ENCODE measurements at regions not wholly inside any gene's neighbourhood (a gene's known extent, or its start where the extent isn't known, plus 50 kb on each side); places are given as distances from the start of the nearest gene placed in this dataset.

DNA sequence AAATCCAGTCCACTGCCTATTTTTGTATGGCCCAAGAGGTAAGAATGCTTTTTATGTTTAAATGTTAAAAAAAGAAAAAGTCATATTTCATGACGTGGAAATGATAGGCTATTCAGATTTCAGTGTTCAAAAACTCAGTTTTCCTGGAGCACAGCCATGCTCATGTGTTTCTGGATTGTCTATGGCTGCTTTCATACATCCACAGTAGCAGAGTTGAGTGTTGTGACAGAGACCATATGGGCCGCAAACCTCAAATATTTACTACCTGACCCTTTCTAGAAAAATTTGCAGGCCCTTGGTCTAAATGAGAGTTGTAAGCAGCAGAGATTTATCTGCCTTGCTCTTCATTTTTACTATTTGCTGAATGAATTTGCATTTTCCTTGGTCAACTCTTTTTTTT lies 264.1 kb downstream of the CBLN1 start:
- TF ChIP-seq POLR2AphosphoS5 (IDR thresholded peaks at IDR 0.05; ENCODE audit: borderline replicate concordance, low read depth, low read length) (no peak), EZH2 (IDR thresholded peaks at IDR 0.05) (no peak), FOXP2 (optimal IDR thresholded peaks at IDR 0.05; ENCODE audit: control extremely low read depth, extremely low read length, insufficient read depth) (no peak)
